ENCODE measurements at regions not wholly inside any gene's neighbourhood (a gene's known extent, or its start where the extent isn't known, plus 50 kb on each side); places are given as distances from the start of the nearest gene placed in this dataset.
"Not testable (repeated sequence)": the region's sequence is repeated elsewhere in the genome, so short reads cannot be mapped to it uniquely, and the experiment has no call there.

- DNase-seq (ENCODE audit: low read depth in 2 of 2): no peak
These were observed 105.0 kb downstream of the OTUD1 start for GRCh38 chr10:23543691-23544380.

GRCh38 chr10:23545866-23546265 lies 107.0 kb downstream of the OTUD1 start:
- DNase-seq (ENCODE audit: low read depth in 2 of 2): not testable (repeated sequence)

- no peak for DNase-seq (ENCODE audit: low read depth in 2 of 2)
These were observed 118.0 kb downstream of the OTUD1 start for GRCh38 chr10:23556727-23557440.

- no peak for DNase-seq (ENCODE audit: low read depth in 2 of 2)
These were observed 118.9 kb downstream of the OTUD1 start for GRCh38 chr10:23557777-23558176.

- DNase-seq (ENCODE audit: low read depth in 2 of 2): no peak
These were observed 119.5 kb downstream of the OTUD1 start for GRCh38 chr10:23558361-23558799.

GRCh38 chr10:23568996-23569395 lies 130.1 kb downstream of the OTUD1 start:
- DNase-seq (ENCODE audit: low read depth in 2 of 2): no peak

- DNase-seq (ENCODE audit: low read depth in 2 of 2): no peak
These were observed 133.0 kb downstream of the OTUD1 start for GRCh38 chr10:23571884-23572283.

GRCh38 chr10:23581906-23582450 lies 143.1 kb downstream of the OTUD1 start:
- no peak for DNase-seq (ENCODE audit: low read depth in 2 of 2)

GRCh38 chr10:23584396-23584795 lies 145.5 kb downstream of the OTUD1 start:
- DNase-seq (ENCODE audit: low read depth in 2 of 2): no peak

- DNase-seq (ENCODE audit: low read depth in 2 of 2): no peak
These were observed 146.3 kb downstream of the OTUD1 start for GRCh38 chr10:23585186-23585585.

- DNase-seq (ENCODE audit: low read depth in 2 of 2): no peak
These were observed 146.8 kb downstream of the OTUD1 start for GRCh38 chr10:23585666-23586065.

GRCh38 chr10:23595278-23595677 lies 156.4 kb downstream of the OTUD1 start:
- DNase-seq (ENCODE audit: low read depth in 2 of 2): not testable (repeated sequence)

- no peak for DNase-seq (ENCODE audit: low read depth in 2 of 2)
These were observed 165.7 kb downstream of the OTUD1 start for GRCh38 chr10:23604613-23605012.

GRCh38 chr10:23606456-23606855 lies 167.6 kb downstream of the OTUD1 start:
- no peak for DNase-seq (ENCODE audit: low read depth in 2 of 2)

- DNase-seq (ENCODE audit: low read depth in 2 of 2): no peak
These were observed 170.1 kb downstream of the OTUD1 start for GRCh38 chr10:23608926-23609325.

- no peak for DNase-seq (ENCODE audit: low read depth in 2 of 2)
These were observed 171.9 kb downstream of the OTUD1 start for GRCh38 chr10:23610626-23611307.

GRCh38 chr10:23611308-23612029 lies 172.6 kb downstream of the OTUD1 start:
- DNase-seq (ENCODE audit: low read depth in 2 of 2): no peak

GRCh38 chr10:23613900-23614299 lies 175.0 kb downstream of the OTUD1 start:
- no peak for DNase-seq (ENCODE audit: low read depth in 2 of 2)

GRCh38 chr10:23614483-23614882 lies 175.6 kb downstream of the OTUD1 start:
- no peak for DNase-seq (ENCODE audit: low read depth in 2 of 2)

- DNase-seq (ENCODE audit: low read depth in 2 of 2): no peak
These were observed 191.5 kb downstream of the OTUD1 start for GRCh38 chr10:23630376-23630775.

GRCh38 chr10:23630885-23631284 lies 192.0 kb downstream of the OTUD1 start:
- no peak for DNase-seq (ENCODE audit: low read depth in 2 of 2)
